Spleen (tissue), 11 donors: ENCODE measurements at regions not wholly inside any gene's neighbourhood (a gene's known extent, or its start where the extent isn't known, plus 50 kb on each side); places are given as distances from the start of the nearest gene placed in this dataset.

Experiments used
- DNase-seq: peaks from one replicate; pipeline ENCODE4 v3.0.0-alpha.2; 2020
- H3K27ac ChIP-seq, 8 donors: fragments of 200-600 bp; sonication (generic) in 7 of 8; 1 replicate in 4 of 8; 2 replicates in 4 of 8; pipeline versions ENCODE4 v1.5.0 to v1.8.0; 2016 to 2021; ENCODE audit warnings: inconsistent platforms in 4 of 8, mild to moderate bottlenecking in 4 of 8, moderate library complexity in 1 of 8
- H3K27me3 ChIP-seq, 7 donors: fragments of 200-600 bp; sonication (generic) in 6 of 7; replicated peaks in 1 of 7; 1 replicate in 4 of 7; 2 replicates in 3 of 7; pipeline versions ENCODE4 v1.5.0 to v1.8.0; 2016 to 2021; ENCODE audit warnings: inconsistent platforms in 3 of 7, mild to moderate bottlenecking in 1 of 7
- H3K36me3 ChIP-seq, 6 donors: fragments of 200-600 bp; sonication (generic) in 5 of 6; 1 replicate in 4 of 6; 2 replicates in 2 of 6; pipeline versions ENCODE4 v1.5.0 to v1.8.0; 2016 to 2021; ENCODE audit warnings: inconsistent platforms in 2 of 6
- H3K4me1 ChIP-seq, 6 donors: fragments of 200-600 bp; sonication (generic) in 5 of 6; 1 replicate in 3 of 6; 2 replicates in 3 of 6; pipeline versions ENCODE4 v1.5.0 to v1.8.0; 2016 to 2021; ENCODE audit warnings: inconsistent platforms in 3 of 6
- H3K4me3 ChIP-seq, 8 donors: fragments of 200-600 bp; sonication (generic) in 7 of 8; 1 replicate in 4 of 8; 2 replicates in 4 of 8; pipeline versions ENCODE4 v1.5.0 to v1.8.0; 2016 to 2021; ENCODE audit warnings: inconsistent platforms in 4 of 8, mild to moderate bottlenecking in 4 of 8, moderate library complexity in 2 of 8
- H3K9me3 ChIP-seq, 8 donors: fragments of 200-600 bp; sonication (generic) in 7 of 8; 1 replicate in 4 of 8; 2 replicates in 4 of 8; pipeline versions ENCODE4 v1.5.0 to v1.8.0; 2016 to 2021; ENCODE audit warnings: inconsistent platforms in 4 of 8
- CTCF ChIP-seq, 11 experiments: fragments of 200-600 bp in 7 of 11; fragments of 450-650 bp in 4 of 11; sonication (generic) in 4 of 11; IDR thresholded peaks in 8 of 11; conservative IDR thresholded peaks in 3 of 11; 1 replicate in 7 of 11; 2 replicates in 4 of 11; pipeline versions ENCODE4 v1.4.0 to v1.8.0; 2016 to 2021; ENCODE audit warnings: antibody characterized with exemption in 11 of 11, inconsistent platforms in 4 of 11, mild to moderate bottlenecking in 1 of 11
- POLR2A ChIP-seq, 3 donors: fragments of 450-650 bp; IDR thresholded peaks; one replicate each; pipeline ENCODE4 v1.5.1; 2017; ENCODE audit warnings: antibody characterized with exemption in 3 of 3, mild to moderate bottlenecking in 1 of 3
- POLR2AphosphoS5 ChIP-seq, 3 donors: sonication (generic); formaldehyde crosslinking; IDR thresholded peaks; one replicate each; pipeline ENCODE4 v1.5.1; 2017; ENCODE audit warnings: antibody characterized with exemption in 3 of 3
- WGBS, 5 donors: extraction: QIAGEN DNeasy Blood & Tissue Kit in 3 of 5; methylation state at CpG; one replicate each; pipeline versions ENCODE4 v1.1.5 to v1.1.7; 2013 to 2018; 5-methylcytosine and 5-hydroxymethylcytosine counted together
- intact Hi-C: fragments of 100-400 bp; cut with DNase I; formaldehyde crosslinking; loops from one replicate; pipeline ENCODE4 v1.15.0; 2023; ENCODE audit warnings: low total_unique reads
- donor health status: healthy with polysubstance abuse.
- donor health status: DM: no; HTN: no; CAD: no; lungs with moderate emphysema.
- donor health status: DM: no; HTN: no; CAD: no.
- donor health status: Bipolar disorder and iron deficiency.
- donor health status: healthy.
- donor health status: DM: no; HTN: no; CAD: no.
- donor health status: DM: yes; HTN: yes; CAD: no.

GRCh38 chr1:5765483-5765882, 226.7 kb downstream of the NPHP4 start:
- intact Hi-C loops = no loop called here
- Histone ChIP-seq H3K27me3 (peaks cover 0 to 65% (median 7%) of the 10 kb centered on the region in 7 donors), H3K27ac (no peak overlapping the region), H3K36me3 (no peaks in the 10 kb centered on the region), H3K9me3 (peaks cover 0 to 31% (median 16%) of the 10 kb centered on the region in 8 donors), H3K4me1 (peaks cover 0 to 7% (median 0%) of the 10 kb centered on the region in 6 donors), H3K4me3 (no peak overlapping the region)
- 11 to 23% (median 13%) methylated on average over 3 to 5 of the region's 5 CpGs for WGBS, 5 donors
- no peak for TF ChIP-seq CTCF (IDR thresholded peaks at IDR 0.05 in 8 of 11, conservative IDR thresholded peaks at IDR 0.05 in 3 of 11)
- TF ChIP-seq POLR2A (IDR thresholded peaks at IDR 0.05) = no peak
- TF ChIP-seq POLR2AphosphoS5 (IDR thresholded peaks at IDR 0.05) = no peak
- DNase-seq = no peak

- no peak for TF ChIP-seq CTCF (IDR thresholded peaks at IDR 0.05 in 8 of 11, conservative IDR thresholded peaks at IDR 0.05 in 3 of 11)
- TF ChIP-seq POLR2A (IDR thresholded peaks at IDR 0.05) = no peak
- TF ChIP-seq POLR2AphosphoS5 (IDR thresholded peaks at IDR 0.05) = no peak
- H3K4me3 ChIP-seq = no peak overlapping the region
- H3K27ac ChIP-seq = no peak overlapping the region
- peaks cover 0 to 7% (median 0%) of the 10 kb centered on the region in 6 donors for H3K4me1 ChIP-seq
- no peak for DNase-seq
- intact Hi-C loops = no loop called here
- no peaks in the 10 kb centered on the region for H3K36me3 ChIP-seq
- peaks cover 0 to 36% (median 19%) of the 10 kb centered on the region in 8 donors for H3K9me3 ChIP-seq
- WGBS, 5 donors = 82 to 89% (median 86%) methylated on average over 6 to 10 of the region's 10 CpGs
- peaks cover 0 to 59% (median 7%) of the 10 kb centered on the region in 7 donors for H3K27me3 ChIP-seq
These were observed 227.3 kb downstream of the NPHP4 start for GRCh38 chr1:5764959-5765358.

GRCh38 chr1:5764464-5764863, 227.8 kb downstream of the NPHP4 start:
- Histone ChIP-seq H3K4me1 (peaks cover 0 to 7% (median 0%) of the 10 kb centered on the region in 6 donors), H3K4me3 (no peak overlapping the region), H3K27ac (no peak overlapping the region), H3K36me3 (no peaks in the 10 kb centered on the region), H3K9me3 (peaks cover 0 to 41% (median 19%) of the 10 kb centered on the region in 8 donors), H3K27me3 (peaks cover 0 to 57% (median 7%) of the 10 kb centered on the region in 7 donors)
- no peak for DNase-seq
- intact Hi-C loops = no loop called here
- WGBS, 5 donors = 18 to 25% (median 25%) methylated on average over 8 of the region's 8 CpGs
- TF ChIP-seq POLR2AphosphoS5 (IDR thresholded peaks at IDR 0.05) = no peak
- no peak for TF ChIP-seq POLR2A (IDR thresholded peaks at IDR 0.05)
- TF ChIP-seq CTCF (IDR thresholded peaks at IDR 0.05 in 8 of 11, conservative IDR thresholded peaks at IDR 0.05 in 3 of 11) = no peak

GRCh38 chr1:5763696-5764370, 228.4 kb downstream of the NPHP4 start:
- Histone ChIP-seq H3K27ac (no peak overlapping the region), H3K36me3 (no peaks in the 10 kb centered on the region), H3K4me1 (peaks cover 0 to 7% (median 0%) of the 10 kb centered on the region in 6 donors), H3K27me3 (peaks cover 0 to 59% (median 7%) of the 10 kb centered on the region in 7 donors), H3K4me3 (no peak overlapping the region), H3K9me3 (peaks cover 0 to 41% (median 19%) of the 10 kb centered on the region in 8 donors)
- 61 to 64% (median 62%) methylated on average over 8 of the region's 8 CpGs for WGBS, 5 donors
- intact Hi-C loops = no loop called here
- no peak for TF ChIP-seq CTCF (IDR thresholded peaks at IDR 0.05 in 8 of 11, conservative IDR thresholded peaks at IDR 0.05 in 3 of 11)
- TF ChIP-seq POLR2AphosphoS5 (IDR thresholded peaks at IDR 0.05) = no peak
- TF ChIP-seq POLR2A (IDR thresholded peaks at IDR 0.05) = no peak
- no peak for DNase-seq
